GM18951 (cell line): ENCODE measurements at regions not wholly inside any gene's neighbourhood (a gene's known extent, or its start where the extent isn't known, plus 50 kb on each side); places are given as distances from the start of the nearest gene placed in this dataset.

Experiments used
- POLR2A ChIP-seq: IDR thresholded peaks from 4 replicates; pipeline ENCODE4 v1.6.1; 2011; ENCODE audit warnings: mild to moderate bottlenecking; ENCODE audit not compliant: insufficient read length, insufficient read depth; ENCODE audit errors: extremely low read depth
- in situ Hi-C: fragments of 300-500 bp; cut with MboI; formaldehyde crosslinking; loops from one replicate; pipeline ENCODE4 v1.12.0; 2022; ENCODE audit warnings: low sequenced_read_pairs, mixed read lengths, inconsistent platforms; ENCODE audit not compliant: unreplicated experiment

GRCh38 chr12:39105111-39105510 is 199.7 kb upstream of the CPNE8 start:
- in situ Hi-C loops, result loop anchor here (25.0 kb wide), 1 partner anchor 968 kb away; no protein-coding TSS in a partner anchor
- no peak for TF ChIP-seq POLR2A

GRCh38 chr12:39103552-39104165 is 198.3 kb upstream of the CPNE8 start:
- in situ Hi-C loops, result loop anchor here (25.0 kb wide), 1 partner anchor 966 kb away; no protein-coding TSS in a partner anchor
- TF ChIP-seq POLR2A, result no peak

GRCh38 chr12:39102474-39103209 is 197.3 kb upstream of the CPNE8 start:
- in situ Hi-C loops, result loop anchor here (25.0 kb wide), 1 partner anchor 965 kb away; no protein-coding TSS in a partner anchor
- TF ChIP-seq POLR2A, result no peak

GRCh38 chr12:39095636-39096330 is 190.4 kb upstream of the CPNE8 start:
- no peak for TF ChIP-seq POLR2A
- in situ Hi-C loops, result loop anchor here (5.0 kb wide), 1 partner anchor 758 kb away; no protein-coding TSS in a partner anchor

- in situ Hi-C loops, result loop anchor here (10.0 kb wide), 1 partner anchor 157 kb away; no protein-coding TSS in a partner anchor
- TF ChIP-seq POLR2A, result no peak
Observed at GRCh38 chr12:39081910-39082309, 176.5 kb upstream of the CPNE8 start.

GRCh38 chr12:39077226-39077625 is 171.8 kb upstream of the CPNE8 start:
- in situ Hi-C loops, result no loop called here
- no peak for TF ChIP-seq POLR2A

- TF ChIP-seq POLR2A, result no peak
- in situ Hi-C loops, result no loop called here
Observed at GRCh38 chr12:39074063-39074462, 168.7 kb upstream of the CPNE8 start.

- in situ Hi-C loops, result no loop called here
- TF ChIP-seq POLR2A, result no peak
Observed at GRCh38 chr12:39072658-39073057, 167.3 kb upstream of the CPNE8 start.

- TF ChIP-seq POLR2A, result no peak
Observed at GRCh38 chr12:39071611-39072010, 166.2 kb upstream of the CPNE8 start.

GRCh38 chr12:39070775-39071174 is 165.4 kb upstream of the CPNE8 start:
- TF ChIP-seq POLR2A, result no peak

More at GRCh38 chr12:39071611-39072010, 166.2 kb upstream of the CPNE8 start:
- in situ Hi-C loops, result no loop called here

GRCh38 chr12:39065455-39065854 is 160.1 kb upstream of the CPNE8 start:
- in situ Hi-C loops, result no loop called here

More at GRCh38 chr12:39070775-39071174, 165.4 kb upstream of the CPNE8 start:
- in situ Hi-C loops, result no loop called here

GRCh38 chr12:39064708-39065107 is 159.3 kb upstream of the CPNE8 start:
- in situ Hi-C loops, result no loop called here
- no peak for TF ChIP-seq POLR2A

More at GRCh38 chr12:39065455-39065854, 160.1 kb upstream of the CPNE8 start:
- TF ChIP-seq POLR2A, result no peak
